ENCODE measurements at regions not wholly inside any gene's neighbourhood (a gene's known extent, or its start where the extent isn't known, plus 50 kb on each side); places are given as distances from the start of the nearest gene placed in this dataset.

DNA sequence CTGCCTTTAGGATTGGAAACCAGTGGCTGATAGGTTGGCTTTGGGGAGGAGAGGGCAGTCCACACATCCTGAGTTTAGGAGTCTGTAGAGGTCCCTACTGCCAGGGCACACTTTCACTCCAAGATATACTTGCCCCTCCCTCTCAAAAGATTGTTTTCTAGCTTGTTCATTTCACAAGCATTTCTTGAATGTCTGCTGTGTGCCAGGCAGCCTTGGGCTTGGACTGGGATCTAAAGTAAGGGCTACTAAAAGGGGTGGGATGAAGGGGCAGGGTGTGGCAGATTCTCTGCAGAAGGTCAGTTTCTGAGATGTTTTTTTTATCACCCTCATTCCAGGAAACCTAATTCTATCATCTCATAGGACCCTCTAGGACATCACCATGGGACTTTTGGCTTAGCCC is 272.4 kb downstream of the SKAP2 start:
- no peak for TF ChIP-seq MAX (IDR thresholded peaks at IDR 0.05)
- TF ChIP-seq EP300 (IDR thresholded peaks at IDR 0.05; ENCODE audit: borderline replicate concordance), result no peak
- TF ChIP-seq CREB1 (IDR thresholded peaks at IDR 0.05; ENCODE audit: low read depth), result no peak
- TF ChIP-seq YY1 (IDR thresholded peaks at IDR 0.05; ENCODE audit: low read depth), result no peak
- no peak for TF ChIP-seq TAF1 (IDR thresholded peaks at IDR 0.05; ENCODE audit: low read depth)
- TF ChIP-seq NFIC (IDR thresholded peaks at IDR 0.05), result no peak
- TF ChIP-seq USF1 (IDR thresholded peaks at IDR 0.05), result no peak
- no peak for TF ChIP-seq TCF12 (IDR thresholded peaks at IDR 0.05; ENCODE audit: low read depth)
- TF ChIP-seq RAD21 (IDR thresholded peaks at IDR 0.05; ENCODE audit: low read depth), result no peak

Measured in Ishikawa (cell line).